GM12878 (cell line): ENCODE measurements at regions not wholly inside any gene's neighbourhood (a gene's known extent, or its start where the extent isn't known, plus 50 kb on each side); places are given as distances from the start of the nearest gene placed in this dataset.

ENCODE experiments used
- SIN3A ChIP-seq: IDR thresholded peaks from 2 replicates; pipeline ENCODE4 v1.6.1; 2012; ENCODE audit warnings: low read depth, low read length, improper control_type of control experiment
- TCF7 ChIP-seq: IDR thresholded peaks from 2 replicates; pipeline ENCODE4 v1.6.1; 2014; ENCODE audit warnings: antibody characterized with exemption, borderline replicate concordance
- YBX1 ChIP-seq: fragments of 450-650 bp; IDR thresholded peaks from 2 replicates; pipeline ENCODE4 v1.6.1; 2016; ENCODE audit warnings: antibody characterized with exemption
- TF ChIP-seq, protein P1 (sequence below), 3 experiments: IDR thresholded peaks in 2 of 3; conservative IDR thresholded peaks in 1 of 3; 2 replicates each; pipeline ENCODE4 v1.5.1; 2011; ENCODE audit warnings: low read depth in 3 of 3, low read length in 3 of 3, mild to moderate bottlenecking in 3 of 3, control low read depth in 2 of 3, moderate library complexity in 2 of 3, inconsistent platforms in 1 of 3, mixed read lengths in 1 of 3; ENCODE audit not compliant: control insufficient read depth in 2 of 3, insufficient read depth in 1 of 3; ENCODE audit errors: extremely low read depth in 1 of 3
- TF ChIP-seq, protein P2 (sequence below): fragments of 150-350 bp; IDR thresholded peaks from 2 replicates; pipeline ENCODE4 v1.6.1; 2016; ENCODE audit warnings: low read depth, low read length

DNA sequence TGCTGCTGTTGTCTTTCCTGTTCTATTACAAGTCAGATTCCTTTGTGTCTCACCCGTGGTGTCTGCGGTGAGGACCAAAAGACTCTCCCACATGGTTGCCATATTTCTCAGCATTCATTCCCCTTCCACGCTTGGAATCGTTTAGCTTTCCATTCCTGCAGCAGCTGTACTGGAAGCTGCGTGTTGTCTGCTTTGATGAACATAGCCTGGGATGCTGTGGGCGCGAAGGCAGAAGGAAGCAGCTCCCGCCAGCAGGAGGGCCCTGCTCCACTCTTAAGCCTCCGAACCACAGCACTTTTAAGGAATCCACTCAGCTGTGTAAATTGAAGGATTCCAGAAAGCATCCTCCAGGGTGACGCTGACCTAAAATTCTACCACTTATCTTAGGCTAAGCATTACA lies 303.6 kb upstream of the PITRM1 start:
- TF ChIP-seq, protein P1, sequence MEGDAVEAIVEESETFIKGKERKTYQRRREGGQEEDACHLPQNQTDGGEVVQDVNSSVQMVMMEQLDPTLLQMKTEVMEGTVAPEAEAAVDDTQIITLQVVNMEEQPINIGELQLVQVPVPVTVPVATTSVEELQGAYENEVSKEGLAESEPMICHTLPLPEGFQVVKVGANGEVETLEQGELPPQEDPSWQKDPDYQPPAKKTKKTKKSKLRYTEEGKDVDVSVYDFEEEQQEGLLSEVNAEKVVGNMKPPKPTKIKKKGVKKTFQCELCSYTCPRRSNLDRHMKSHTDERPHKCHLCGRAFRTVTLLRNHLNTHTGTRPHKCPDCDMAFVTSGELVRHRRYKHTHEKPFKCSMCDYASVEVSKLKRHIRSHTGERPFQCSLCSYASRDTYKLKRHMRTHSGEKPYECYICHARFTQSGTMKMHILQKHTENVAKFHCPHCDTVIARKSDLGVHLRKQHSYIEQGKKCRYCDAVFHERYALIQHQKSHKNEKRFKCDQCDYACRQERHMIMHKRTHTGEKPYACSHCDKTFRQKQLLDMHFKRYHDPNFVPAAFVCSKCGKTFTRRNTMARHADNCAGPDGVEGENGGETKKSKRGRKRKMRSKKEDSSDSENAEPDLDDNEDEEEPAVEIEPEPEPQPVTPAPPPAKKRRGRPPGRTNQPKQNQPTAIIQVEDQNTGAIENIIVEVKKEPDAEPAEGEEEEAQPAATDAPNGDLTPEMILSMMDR (IDR thresholded peaks at IDR 0.05 in 2 of 3, conservative IDR thresholded peaks at IDR 0.05 in 1 of 3; ENCODE audit: control insufficient read depth in 2 of 3, extremely low read depth in 1 of 3, insufficient read depth in 1 of 3, low read depth in 3 of 3, low read length in 3 of 3): no peak
- TF ChIP-seq YBX1: no peak
- no peak for TF ChIP-seq SIN3A
- no peak for TF ChIP-seq TCF7
- TF ChIP-seq, protein P2, sequence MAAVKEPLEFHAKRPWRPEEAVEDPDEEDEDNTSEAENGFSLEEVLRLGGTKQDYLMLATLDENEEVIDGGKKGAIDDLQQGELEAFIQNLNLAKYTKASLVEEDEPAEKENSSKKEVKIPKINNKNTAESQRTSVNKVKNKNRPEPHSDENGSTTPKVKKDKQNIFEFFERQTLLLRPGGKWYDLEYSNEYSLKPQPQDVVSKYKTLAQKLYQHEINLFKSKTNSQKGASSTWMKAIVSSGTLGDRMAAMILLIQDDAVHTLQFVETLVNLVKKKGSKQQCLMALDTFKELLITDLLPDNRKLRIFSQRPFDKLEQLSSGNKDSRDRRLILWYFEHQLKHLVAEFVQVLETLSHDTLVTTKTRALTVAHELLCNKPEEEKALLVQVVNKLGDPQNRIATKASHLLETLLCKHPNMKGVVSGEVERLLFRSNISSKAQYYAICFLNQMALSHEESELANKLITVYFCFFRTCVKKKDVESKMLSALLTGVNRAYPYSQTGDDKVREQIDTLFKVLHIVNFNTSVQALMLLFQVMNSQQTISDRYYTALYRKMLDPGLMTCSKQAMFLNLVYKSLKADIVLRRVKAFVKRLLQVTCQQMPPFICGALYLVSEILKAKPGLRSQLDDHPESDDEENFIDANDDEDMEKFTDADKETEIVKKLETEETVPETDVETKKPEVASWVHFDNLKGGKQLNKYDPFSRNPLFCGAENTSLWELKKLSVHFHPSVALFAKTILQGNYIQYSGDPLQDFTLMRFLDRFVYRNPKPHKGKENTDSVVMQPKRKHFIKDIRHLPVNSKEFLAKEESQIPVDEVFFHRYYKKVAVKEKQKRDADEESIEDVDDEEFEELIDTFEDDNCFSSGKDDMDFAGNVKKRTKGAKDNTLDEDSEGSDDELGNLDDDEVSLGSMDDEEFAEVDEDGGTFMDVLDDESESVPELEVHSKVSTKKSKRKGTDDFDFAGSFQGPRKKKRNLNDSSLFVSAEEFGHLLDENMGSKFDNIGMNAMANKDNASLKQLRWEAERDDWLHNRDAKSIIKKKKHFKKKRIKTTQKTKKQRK: no peak
